HFF-Myc (cell line): ENCODE measurements at regions not wholly inside any gene's neighbourhood (a gene's known extent, or its start where the extent isn't known, plus 50 kb on each side); places are given as distances from the start of the nearest gene placed in this dataset.

Experiments used
- DNase-seq: peaks from one replicate; pipeline ENCODE4 v3.0.0-alpha.2; 2011; ENCODE audit warnings: low read depth; ENCODE audit errors: extremely low read depth
- H3K4me3 ChIP-seq: replicated peaks from 2 replicates; pipeline ENCODE4 v1.5.1; 2011; ENCODE audit warnings: low read depth, mild to moderate bottlenecking, control low read depth, low read length
- CTCF ChIP-seq: IDR thresholded peaks from 2 replicates; pipeline ENCODE4 v1.5.1; 2012; ENCODE audit warnings: mild to moderate bottlenecking, low read depth, low read length, control low read depth; ENCODE audit errors: missing control alignments

- no peak overlapping the region for H3K4me3 ChIP-seq
- DNase-seq: no peak
- TF ChIP-seq CTCF: no peak
Observed at GRCh38 chr5:93240228-93240834, 340.7 kb downstream of the NR2F1-AS1 start.

GRCh38 chr5:93236807-93237421, 344.1 kb downstream of the NR2F1-AS1 start:
- no peak overlapping the region for H3K4me3 ChIP-seq
- TF ChIP-seq CTCF: no peak
- DNase-seq: no peak

GRCh38 chr5:93235761-93236160, 345.3 kb downstream of the NR2F1-AS1 start:
- H3K4me3 ChIP-seq: no peak overlapping the region
- TF ChIP-seq CTCF: no peak
- no peak for DNase-seq

- no peak overlapping the region for H3K4me3 ChIP-seq
- TF ChIP-seq CTCF: no peak
- DNase-seq: no peak
Observed at GRCh38 chr5:93226202-93226735, 354.8 kb downstream of the NR2F1-AS1 start.

GRCh38 chr5:93225748-93226147, 355.3 kb downstream of the NR2F1-AS1 start:
- H3K4me3 ChIP-seq: no peak overlapping the region
- no peak for TF ChIP-seq CTCF
- DNase-seq: no peak

- no peak for TF ChIP-seq CTCF
- no peak overlapping the region for H3K4me3 ChIP-seq
- no peak for DNase-seq
Observed at GRCh38 chr5:93224624-93225023, 356.4 kb downstream of the NR2F1-AS1 start.
